CD14-positive monocyte (primary cell): ENCODE measurements at regions not wholly inside any gene's neighbourhood (a gene's known extent, or its start where the extent isn't known, plus 50 kb on each side); places are given as distances from the start of the nearest gene placed in this dataset.

Source experiments
- DNase-seq, 3 donors: peaks; one replicate each; pipeline ENCODE4 v3.0.0-alpha.2; 2011 to 2022
- H2AFZ ChIP-seq: 2 replicates; pipeline ENCODE4 v1.6.0; 2012; ENCODE audit warnings: mild to moderate bottlenecking, low read depth, low read length, inconsistent platforms; ENCODE audit not compliant: insufficient read depth, poor library complexity, severe bottlenecking
- H3K27ac ChIP-seq, 2 donors: 1 replicate in 1 of 2; 2 replicates in 1 of 2; pipeline ENCODE4 v1.5.1; 2012 to 2013; ENCODE audit warnings: low read length in 2 of 2, control low read depth in 1 of 2, inconsistent platforms in 1 of 2, low read depth in 1 of 2, mild to moderate bottlenecking in 1 of 2
- H3K27me3 ChIP-seq, 2 donors: one replicate each; pipeline versions ENCODE4 v1.6.0 to v1.6.1; 2011 to 2013; ENCODE audit warnings: low read length in 2 of 2; ENCODE audit not compliant: control insufficient read depth in 2 of 2, insufficient read depth in 2 of 2
- H3K36me3 ChIP-seq, 2 donors: replicated peaks in 1 of 2; 1 replicate in 1 of 2; 2 replicates in 1 of 2; pipeline versions ENCODE4 v1.5.1 to v1.6.1; 2012 to 2013; ENCODE audit warnings: low read length in 2 of 2, control low read depth in 1 of 2, inconsistent platforms in 1 of 2, mild to moderate bottlenecking in 1 of 2; ENCODE audit not compliant: insufficient read depth in 2 of 2, control insufficient read depth in 1 of 2
- H3K4me1 ChIP-seq, 2 donors: 1 replicate in 1 of 2; 2 replicates in 1 of 2; pipeline versions ENCODE4 v1.5.1 to v1.6.1; 2012 to 2013; ENCODE audit warnings: low read length in 2 of 2, control low read depth in 1 of 2, inconsistent platforms in 1 of 2, mild to moderate bottlenecking in 1 of 2, moderate library complexity in 1 of 2; ENCODE audit not compliant: insufficient read depth in 2 of 2, control insufficient read depth in 1 of 2
- H3K4me2 ChIP-seq: replicated peaks from 2 replicates; pipeline ENCODE3; 2012; ENCODE audit warnings: low read length, moderate library complexity, mild to moderate bottlenecking; ENCODE audit not compliant: poor library complexity, severe bottlenecking; ENCODE audit errors: extremely low read depth
- H3K4me3 ChIP-seq, 3 experiments: fragments of 200-600 bp in 1 of 3; sonication (generic) in 1 of 3; replicated peaks in 1 of 3; 1 replicate in 2 of 3; 2 replicates in 1 of 3; pipeline ENCODE4 v1.5.1; 2011 to 2013; ENCODE audit warnings: low read length in 3 of 3, mild to moderate bottlenecking in 3 of 3, control low read depth in 2 of 3, low read depth in 2 of 3, inconsistent platforms in 1 of 3, moderate library complexity in 1 of 3
- H3K79me2 ChIP-seq: 2 replicates; pipeline ENCODE4 v1.6.0; 2012; ENCODE audit warnings: mild to moderate bottlenecking, control low read depth, inconsistent platforms, low read length, moderate library complexity; ENCODE audit not compliant: insufficient read depth
- H3K9ac ChIP-seq: 2 replicates; pipeline ENCODE4 v1.6.0; 2017; ENCODE audit warnings: low read length, mild to moderate bottlenecking; ENCODE audit not compliant: insufficient read depth, poor library complexity, severe bottlenecking
- H3K9me3 ChIP-seq, 2 donors: replicated peaks in 1 of 2; 1 replicate in 1 of 2; 2 replicates in 1 of 2; pipeline versions ENCODE4 v1.5.1 to v1.6.1; 2012 to 2013; ENCODE audit warnings: low read length in 2 of 2, control low read depth in 1 of 2; ENCODE audit not compliant: control insufficient read depth in 1 of 2, insufficient read depth in 1 of 2
- H4K20me1 ChIP-seq: 2 replicates; pipeline ENCODE4 v1.6.0; 2012; ENCODE audit warnings: mild to moderate bottlenecking, low read length, control low read depth, moderate library complexity; ENCODE audit not compliant: insufficient read depth
- H3K27ac Mint-ChIP-seq, 7 donors: one replicate each; pipeline ENCODE4 v1.8.0; 2020; ENCODE audit warnings: mild to moderate bottlenecking in 7 of 7, mixed read lengths in 7 of 7, moderate library complexity in 6 of 7, inconsistent platforms in 2 of 7
- H3K27me3 Mint-ChIP-seq, 3 donors: one replicate each; pipeline ENCODE4 v1.8.0; 2021 to 2022; ENCODE audit warnings: low read depth in 3 of 3, mild to moderate bottlenecking in 3 of 3, mixed read lengths in 3 of 3, moderate library complexity in 3 of 3, inconsistent platforms in 1 of 3
- H3K36me3 Mint-ChIP-seq, 2 donors: one replicate each; pipeline ENCODE4 v1.8.0; 2020; ENCODE audit warnings: mixed read lengths in 2 of 2, inconsistent platforms in 1 of 2, mild to moderate bottlenecking in 1 of 2
- H3K4me1 Mint-ChIP-seq: one replicate; pipeline ENCODE4 v1.8.0; 2020; ENCODE audit warnings: mild to moderate bottlenecking, mixed read lengths
- H3K4me3 Mint-ChIP-seq, 2 donors: one replicate each; pipeline ENCODE4 v1.8.0; 2020; ENCODE audit warnings: mild to moderate bottlenecking in 2 of 2, mixed read lengths in 2 of 2, moderate library complexity in 1 of 2
- H3K9me3 Mint-ChIP-seq, 7 donors: one replicate each; pipeline ENCODE4 v1.8.0; 2020 to 2022; ENCODE audit warnings: mixed read lengths in 7 of 7, mild to moderate bottlenecking in 6 of 7, moderate library complexity in 6 of 7, inconsistent platforms in 2 of 7
- WGBS: methylation state at CpG from one replicate; pipeline ENCODE4 v1.1.5; 2013; ENCODE audit warnings: missing lambda C conversion rate; ENCODE audit not compliant: insufficient coverage; 5-methylcytosine and 5-hydroxymethylcytosine counted together
- intact Hi-C, 2 donors: fragments of 100-400 bp; cut with micrococcal nuclease; formaldehyde crosslinking; loops; one replicate each; pipeline versions ENCODE4 v1.15.0 to v1.15.1; 2023
- TF ChIP-seq, protein P1 (sequence below): fragments of 200-600 bp; IDR thresholded peaks from one replicate; pipeline ENCODE4 v1.8.0; 2022; ENCODE audit warnings: antibody characterized with exemption, mild to moderate bottlenecking

DNA sequence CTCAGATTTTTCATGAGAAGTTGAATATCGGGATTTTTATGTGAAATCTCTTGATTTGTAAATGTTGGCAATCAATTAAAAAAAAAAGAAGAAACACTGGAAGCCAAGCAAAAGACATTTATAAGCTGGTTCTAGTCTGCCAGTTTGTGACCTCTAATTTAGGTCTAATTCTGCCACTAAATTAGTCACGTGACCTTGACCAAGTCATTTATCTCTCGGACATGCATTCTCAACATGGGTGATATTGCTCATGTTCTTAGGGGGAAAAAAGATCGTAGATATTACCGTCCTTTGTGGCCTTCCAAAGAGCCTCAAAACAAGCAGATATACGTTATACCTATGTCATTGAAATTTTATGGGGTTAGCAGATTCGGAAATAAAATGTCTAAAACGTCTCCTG, 52.9 kb upstream of the PTPDC1 start:
- DNase-seq, result no peak
- no peak overlapping the region for H3K27ac ChIP-seq

DNA sequence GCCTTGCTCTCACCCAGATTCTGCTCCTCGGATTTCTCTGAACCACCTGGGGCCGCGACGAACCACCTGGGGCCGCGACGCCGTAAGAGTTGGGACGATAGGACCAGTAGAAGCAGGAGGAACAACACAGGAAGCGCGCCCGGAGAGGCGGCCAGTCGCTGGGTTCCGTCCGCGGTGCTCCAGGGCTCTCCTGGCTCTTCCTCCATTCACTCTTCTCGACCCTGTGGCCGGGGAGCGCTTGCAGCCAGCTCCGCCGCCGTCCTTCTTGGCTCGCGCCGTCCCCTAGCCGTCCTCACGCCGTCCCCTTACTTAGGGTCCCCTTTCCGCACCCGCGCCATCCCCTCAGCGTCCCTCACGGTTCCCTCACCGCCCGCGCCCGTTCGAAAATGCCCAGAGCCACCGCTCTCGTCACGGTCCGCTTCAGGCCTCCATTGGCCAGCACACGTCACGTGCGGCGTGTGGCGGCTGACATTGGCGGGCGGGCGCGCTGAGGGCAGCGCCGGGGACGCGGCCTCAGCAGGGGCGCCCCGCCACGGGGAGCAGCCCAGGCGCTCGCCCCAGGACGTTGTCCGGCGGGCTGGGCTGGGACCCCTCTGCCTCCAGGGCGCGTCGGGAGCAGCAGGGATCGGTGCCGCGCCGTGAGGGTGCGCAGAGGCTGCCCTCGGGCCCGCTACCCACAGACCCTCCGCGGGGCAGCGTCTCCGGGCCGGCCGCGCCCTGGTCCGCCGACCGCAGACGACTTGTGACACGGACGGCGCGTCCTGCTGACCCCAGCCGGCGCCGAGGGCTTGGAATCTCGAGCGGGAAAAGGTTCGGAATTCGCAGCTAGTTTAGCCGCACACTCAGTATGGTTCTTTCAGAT, 53.7 kb upstream of the PTPDC1 start:
- Mint-ChIP-seq H3K36me3 (peaks cover 0 to 2% of the 10 kb centered on the region in 2 donors), H3K27ac (peak overlapping the region; percentile 88 to 96 (median 90)), H3K4me1 (peaks cover 16% of the 10 kb centered on the region), H3K4me3 (peak overlapping the region; percentile 96 to 99), H3K9me3 (peaks cover 2 to 14% (median 8%) of the 10 kb centered on the region in 7 donors), H3K27me3 (peaks cover 4 to 14% (median 11%) of the 10 kb centered on the region in 3 donors)
- H3K36me3 ChIP-seq, result no peaks in the 10 kb centered on the region
- H4K20me1 ChIP-seq, result no peaks in the 10 kb centered on the region
- peaks cover 11 to 14% of the 10 kb centered on the region in 2 donors for H3K4me1 ChIP-seq
- TF ChIP-seq, protein P1, sequence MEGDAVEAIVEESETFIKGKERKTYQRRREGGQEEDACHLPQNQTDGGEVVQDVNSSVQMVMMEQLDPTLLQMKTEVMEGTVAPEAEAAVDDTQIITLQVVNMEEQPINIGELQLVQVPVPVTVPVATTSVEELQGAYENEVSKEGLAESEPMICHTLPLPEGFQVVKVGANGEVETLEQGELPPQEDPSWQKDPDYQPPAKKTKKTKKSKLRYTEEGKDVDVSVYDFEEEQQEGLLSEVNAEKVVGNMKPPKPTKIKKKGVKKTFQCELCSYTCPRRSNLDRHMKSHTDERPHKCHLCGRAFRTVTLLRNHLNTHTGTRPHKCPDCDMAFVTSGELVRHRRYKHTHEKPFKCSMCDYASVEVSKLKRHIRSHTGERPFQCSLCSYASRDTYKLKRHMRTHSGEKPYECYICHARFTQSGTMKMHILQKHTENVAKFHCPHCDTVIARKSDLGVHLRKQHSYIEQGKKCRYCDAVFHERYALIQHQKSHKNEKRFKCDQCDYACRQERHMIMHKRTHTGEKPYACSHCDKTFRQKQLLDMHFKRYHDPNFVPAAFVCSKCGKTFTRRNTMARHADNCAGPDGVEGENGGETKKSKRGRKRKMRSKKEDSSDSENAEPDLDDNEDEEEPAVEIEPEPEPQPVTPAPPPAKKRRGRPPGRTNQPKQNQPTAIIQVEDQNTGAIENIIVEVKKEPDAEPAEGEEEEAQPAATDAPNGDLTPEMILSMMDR, result no peak
- intact Hi-C loops, result loop anchor here in 1 of 2 donors (5.0 kb wide), 1 partner anchor 463 kb away; no protein-coding TSS in a partner anchor
- peak overlapping the region; percentile 80 for H3K9ac ChIP-seq
- peak overlapping the region; percentile 78 for H3K4me2 ChIP-seq
- DNase-seq, result peak; percentile 72 to 82 (median 77)
- under 1% methylated on average over 96 of the region's 97 CpGs for WGBS
- peak overlapping the region; percentile 67 to 82 for H3K27ac ChIP-seq
- peak overlapping the region; percentile 78 to 93 (median 81) for H3K4me3 ChIP-seq
- H3K79me2 ChIP-seq, result no peaks in the 10 kb centered on the region
- H2AFZ ChIP-seq, result peak overlapping the region; percentile 95
- peaks cover 8 to 10% of the 10 kb centered on the region in 2 donors for H3K9me3 ChIP-seq
- H3K27me3 ChIP-seq, result peaks cover 6 to 7% of the 10 kb centered on the region in 2 donors

More for the DNA sequence above, 52.9 kb upstream of the PTPDC1 start:
- TF ChIP-seq, protein P1, result no peak
- Histone ChIP-seq H3K4me2 (peak overlapping the region; percentile 78), H3K27me3 (peaks cover 6 to 7% of the 10 kb centered on the region in 2 donors), H3K9ac (peak overlapping the region; percentile 80), H3K4me3 (peak overlapping the region; percentile 78 to 93 (median 81)), H2AFZ (peak overlapping the region; percentile 95), H3K79me2 (no peaks in the 10 kb centered on the region), H3K36me3 (no peaks in the 10 kb centered on the region), H3K9me3 (peaks cover 3 to 4% of the 10 kb centered on the region in 2 donors), H4K20me1 (no peaks in the 10 kb centered on the region), H3K4me1 (peaks cover 11 to 14% of the 10 kb centered on the region in 2 donors)
- 76% methylated on average over 3 of the region's 8 CpGs for WGBS
- intact Hi-C loops, result loop anchor here in 1 of 2 donors (5.0 kb wide), 1 partner anchor 464 kb away; no protein-coding TSS in a partner anchor
- Mint-ChIP-seq H3K36me3 (peaks cover 2 to 4% of the 10 kb centered on the region in 2 donors), H3K27me3 (peaks cover 4 to 14% (median 11%) of the 10 kb centered on the region in 3 donors), H3K4me3 (peak overlapping the region; percentile 96 to 99), H3K9me3 (peaks cover 0 to 7% (median 4%) of the 10 kb centered on the region in 7 donors), H3K4me1 (peaks cover 16% of the 10 kb centered on the region), H3K27ac (peak overlapping the region in 6 of 7 donors; percentile 74 to 90 (median 85))
